Prostate gland (tissue), 2 donors: ENCODE measurements at regions not wholly inside any gene's neighbourhood (a gene's known extent, or its start where the extent isn't known, plus 50 kb on each side); places are given as distances from the start of the nearest gene placed in this dataset.

Experiments used
- POLR2A ChIP-seq: fragments of 450-650 bp; IDR thresholded peaks from one replicate; pipeline ENCODE4 v1.6.1; 2016; ENCODE audit warnings: antibody characterized with exemption, mild to moderate bottlenecking
- POLR2AphosphoS5 ChIP-seq: sonication (generic); formaldehyde crosslinking; IDR thresholded peaks from one replicate; pipeline ENCODE4 v1.6.1; 2017; ENCODE audit warnings: antibody characterized with exemption
- TF ChIP-seq, protein P1 (sequence below), 4 experiments: fragments of 200-600 bp in 2 of 4; fragments of 450-650 bp in 2 of 4; sonication (generic) in 2 of 4; IDR thresholded peaks; 1 replicate in 3 of 4; 2 replicates in 1 of 4; pipeline ENCODE4 v1.5.1; 2016 to 2019; ENCODE audit warnings: antibody characterized with exemption in 4 of 4, mild to moderate bottlenecking in 2 of 4, moderate library complexity in 2 of 4

DNA sequence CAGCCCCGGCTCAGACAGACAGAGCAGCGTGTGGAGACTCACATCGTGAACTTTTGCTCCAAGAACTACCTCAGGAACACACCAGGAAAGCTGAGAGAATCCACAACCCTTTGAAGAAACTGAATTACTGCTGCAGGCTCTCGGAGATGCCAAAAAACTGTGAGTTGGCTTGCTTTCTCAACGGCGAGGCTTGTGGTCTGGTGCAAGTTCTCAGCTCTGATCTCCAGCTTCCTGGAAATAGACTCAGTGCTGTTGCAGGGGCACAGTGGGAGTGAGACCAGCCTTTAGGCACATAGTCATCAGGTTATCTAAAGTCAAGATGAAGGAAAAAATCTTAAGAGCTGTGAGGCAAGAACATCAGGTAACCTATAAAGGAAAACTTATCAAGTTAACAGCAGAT, 273.7 kb upstream of the LRATD1 start:
- no peak for TF ChIP-seq POLR2A
- TF ChIP-seq, protein P1, sequence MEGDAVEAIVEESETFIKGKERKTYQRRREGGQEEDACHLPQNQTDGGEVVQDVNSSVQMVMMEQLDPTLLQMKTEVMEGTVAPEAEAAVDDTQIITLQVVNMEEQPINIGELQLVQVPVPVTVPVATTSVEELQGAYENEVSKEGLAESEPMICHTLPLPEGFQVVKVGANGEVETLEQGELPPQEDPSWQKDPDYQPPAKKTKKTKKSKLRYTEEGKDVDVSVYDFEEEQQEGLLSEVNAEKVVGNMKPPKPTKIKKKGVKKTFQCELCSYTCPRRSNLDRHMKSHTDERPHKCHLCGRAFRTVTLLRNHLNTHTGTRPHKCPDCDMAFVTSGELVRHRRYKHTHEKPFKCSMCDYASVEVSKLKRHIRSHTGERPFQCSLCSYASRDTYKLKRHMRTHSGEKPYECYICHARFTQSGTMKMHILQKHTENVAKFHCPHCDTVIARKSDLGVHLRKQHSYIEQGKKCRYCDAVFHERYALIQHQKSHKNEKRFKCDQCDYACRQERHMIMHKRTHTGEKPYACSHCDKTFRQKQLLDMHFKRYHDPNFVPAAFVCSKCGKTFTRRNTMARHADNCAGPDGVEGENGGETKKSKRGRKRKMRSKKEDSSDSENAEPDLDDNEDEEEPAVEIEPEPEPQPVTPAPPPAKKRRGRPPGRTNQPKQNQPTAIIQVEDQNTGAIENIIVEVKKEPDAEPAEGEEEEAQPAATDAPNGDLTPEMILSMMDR (IDR thresholded peaks at IDR 0.05) = no peak
- no peak for TF ChIP-seq POLR2AphosphoS5
